ENCODE measurements at regions not wholly inside any gene's neighbourhood (a gene's known extent, or its start where the extent isn't known, plus 50 kb on each side); places are given as distances from the start of the nearest gene placed in this dataset.

DNA sequence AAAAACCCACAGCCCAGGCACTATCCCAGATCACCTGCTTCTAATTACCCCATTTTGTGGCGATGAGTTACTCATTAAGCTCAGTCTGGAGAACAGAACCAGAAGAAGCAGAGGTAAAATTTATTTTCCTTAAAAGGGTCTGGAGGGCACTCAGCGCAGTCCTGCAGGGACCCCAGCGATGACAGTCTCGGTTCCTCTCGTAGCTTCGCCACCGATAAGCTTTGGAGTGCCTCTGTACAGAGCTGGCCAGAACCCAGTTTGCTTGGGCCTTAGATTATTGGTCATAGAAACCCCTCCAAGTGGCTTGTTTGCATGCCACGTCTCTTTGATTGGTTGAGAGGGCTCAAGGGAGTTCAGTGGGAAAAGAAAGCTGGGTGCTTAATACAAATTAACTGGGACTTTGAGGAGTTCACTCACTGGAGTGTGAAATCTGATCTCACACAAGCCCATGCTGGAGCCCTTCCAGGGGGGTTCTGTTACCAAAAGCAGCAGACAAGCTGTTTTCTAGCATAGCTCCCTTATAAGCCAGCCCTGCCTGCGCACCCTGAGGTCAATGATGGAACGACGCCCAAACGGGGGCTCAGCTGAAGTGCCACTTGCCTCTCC lies 158.5 kb upstream of the ARID1B start:
- no peak overlapping the region for H3K4me3 ChIP-seq (ENCODE audit: low read depth, low read length)
- TF ChIP-seq, protein P1, sequence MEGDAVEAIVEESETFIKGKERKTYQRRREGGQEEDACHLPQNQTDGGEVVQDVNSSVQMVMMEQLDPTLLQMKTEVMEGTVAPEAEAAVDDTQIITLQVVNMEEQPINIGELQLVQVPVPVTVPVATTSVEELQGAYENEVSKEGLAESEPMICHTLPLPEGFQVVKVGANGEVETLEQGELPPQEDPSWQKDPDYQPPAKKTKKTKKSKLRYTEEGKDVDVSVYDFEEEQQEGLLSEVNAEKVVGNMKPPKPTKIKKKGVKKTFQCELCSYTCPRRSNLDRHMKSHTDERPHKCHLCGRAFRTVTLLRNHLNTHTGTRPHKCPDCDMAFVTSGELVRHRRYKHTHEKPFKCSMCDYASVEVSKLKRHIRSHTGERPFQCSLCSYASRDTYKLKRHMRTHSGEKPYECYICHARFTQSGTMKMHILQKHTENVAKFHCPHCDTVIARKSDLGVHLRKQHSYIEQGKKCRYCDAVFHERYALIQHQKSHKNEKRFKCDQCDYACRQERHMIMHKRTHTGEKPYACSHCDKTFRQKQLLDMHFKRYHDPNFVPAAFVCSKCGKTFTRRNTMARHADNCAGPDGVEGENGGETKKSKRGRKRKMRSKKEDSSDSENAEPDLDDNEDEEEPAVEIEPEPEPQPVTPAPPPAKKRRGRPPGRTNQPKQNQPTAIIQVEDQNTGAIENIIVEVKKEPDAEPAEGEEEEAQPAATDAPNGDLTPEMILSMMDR (IDR thresholded peaks at IDR 0.05; ENCODE audit: low read depth, low read length, missing control alignments), result no peak
- no peak for DNase-seq (ENCODE audit: low read depth)
- in situ Hi-C loops (cut with HindIII; ENCODE audit: low sequenced_read_pairs), result no loop called here

GRCh38 chr6:156617941-156618340 lies 159.2 kb upstream of the ARID1B start:
- H3K4me3 ChIP-seq (ENCODE audit: low read depth, low read length), result no peak overlapping the region
- no peak for DNase-seq (ENCODE audit: low read depth)
- in situ Hi-C loops (cut with HindIII; ENCODE audit: low sequenced_read_pairs), result no loop called here
- TF ChIP-seq, protein P1 (IDR thresholded peaks at IDR 0.05; ENCODE audit: low read depth, low read length, missing control alignments), result no peak

GRCh38 chr6:156617376-156617775 lies 159.8 kb upstream of the ARID1B start:
- in situ Hi-C loops (cut with HindIII; ENCODE audit: low sequenced_read_pairs), result no loop called here
- TF ChIP-seq, protein P1 (IDR thresholded peaks at IDR 0.05; ENCODE audit: low read depth, low read length, missing control alignments), result no peak
- DNase-seq (ENCODE audit: low read depth), result no peak
- no peak overlapping the region for H3K4me3 ChIP-seq (ENCODE audit: low read depth, low read length)

DNA sequence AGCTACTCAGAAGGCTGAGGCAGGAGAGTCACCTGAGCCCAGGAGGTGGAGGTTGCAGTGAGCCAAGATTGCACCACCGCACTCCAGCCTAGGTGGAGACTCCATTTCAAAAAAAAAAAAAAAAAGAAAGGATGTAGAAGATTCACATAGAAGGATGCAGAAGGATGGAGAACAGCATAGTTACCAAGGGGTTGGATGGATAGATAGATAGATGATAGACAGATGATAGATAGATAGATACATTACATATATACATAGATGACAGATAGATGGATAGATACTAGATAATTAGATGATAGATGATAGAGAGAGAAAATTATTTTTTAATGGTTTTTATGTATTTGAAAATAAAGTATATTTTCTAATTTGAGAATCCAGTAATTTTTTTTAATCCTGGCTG lies 160.7 kb upstream of the ARID1B start:
- TF ChIP-seq, protein P1 (IDR thresholded peaks at IDR 0.05; ENCODE audit: low read depth, low read length, missing control alignments), result no peak
- no peak for DNase-seq (ENCODE audit: low read depth)
- H3K4me3 ChIP-seq (ENCODE audit: low read depth, low read length), result no peak overlapping the region
- in situ Hi-C loops (cut with HindIII; ENCODE audit: low sequenced_read_pairs), result no loop called here

GRCh38 chr6:156613996-156614395 lies 163.2 kb upstream of the ARID1B start:
- in situ Hi-C loops (cut with HindIII; ENCODE audit: low sequenced_read_pairs), result no loop called here
- TF ChIP-seq, protein P1 (IDR thresholded peaks at IDR 0.05; ENCODE audit: low read depth, low read length, missing control alignments), result no peak
- H3K4me3 ChIP-seq (ENCODE audit: low read depth, low read length), result no peak overlapping the region
- DNase-seq (ENCODE audit: low read depth), result no peak

GRCh38 chr6:156612361-156612760 lies 164.8 kb upstream of the ARID1B start:
- in situ Hi-C loops (cut with HindIII; ENCODE audit: low sequenced_read_pairs), result no loop called here
- TF ChIP-seq, protein P1 (IDR thresholded peaks at IDR 0.05; ENCODE audit: low read depth, low read length, missing control alignments), result no peak
- DNase-seq (ENCODE audit: low read depth), result no peak
- no peak overlapping the region for H3K4me3 ChIP-seq (ENCODE audit: low read depth, low read length)

DNA sequence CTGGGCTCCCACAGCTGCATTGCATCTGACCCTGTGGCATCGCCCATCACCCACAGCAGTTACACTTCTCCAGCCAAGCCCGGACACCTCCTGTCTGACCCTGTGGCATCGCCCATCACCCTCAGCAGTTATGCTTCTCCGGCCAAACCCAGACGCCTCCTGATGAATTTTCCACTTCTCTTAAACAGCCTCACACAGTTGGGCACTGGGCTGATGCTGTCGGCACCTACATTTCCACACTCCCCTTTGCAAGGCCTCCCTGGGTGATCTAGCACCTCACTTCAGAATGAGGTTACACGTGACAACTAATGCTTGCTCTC lies 175.2 kb upstream of the ARID1B start:
- no peak for DNase-seq (ENCODE audit: low read depth)
- in situ Hi-C loops (cut with HindIII; ENCODE audit: low sequenced_read_pairs), result no loop called here
- H3K4me3 ChIP-seq (ENCODE audit: low read depth, low read length), result no peak overlapping the region
- TF ChIP-seq, protein P1 (IDR thresholded peaks at IDR 0.05; ENCODE audit: low read depth, low read length, missing control alignments), result no peak

All from astrocyte of the cerebellum (primary cell).